NCI-H774 (cell line): ENCODE measurements at regions not wholly inside any gene's neighbourhood (a gene's known extent, or its start where the extent isn't known, plus 50 kb on each side); places are given as distances from the start of the nearest gene placed in this dataset.

Experiments
- DNase-seq: peaks from one replicate; lab custom pipeline; 2025; lab: John Stamatoyannopoulos, UW

DNA sequence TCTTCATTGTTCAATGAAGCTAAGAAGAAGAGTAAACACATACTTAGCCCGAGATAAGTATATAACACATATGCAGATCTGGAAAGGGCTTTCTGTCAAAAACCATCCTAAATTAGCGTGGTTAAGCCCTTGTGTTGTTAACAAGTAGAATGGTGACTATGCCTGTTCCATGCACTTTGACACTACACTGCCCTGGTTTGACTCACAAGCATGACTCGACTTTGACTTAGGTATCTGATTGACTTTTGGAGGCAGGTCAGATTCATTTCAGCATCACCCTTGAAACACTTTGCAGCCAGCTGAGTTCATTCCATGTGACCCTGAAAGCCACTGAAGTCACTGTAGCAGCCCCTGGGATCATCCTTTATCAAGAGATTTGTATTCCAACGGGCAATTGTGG is 239.8 kb downstream of the TBX18 start:
- no peak for DNase-seq

DNA sequence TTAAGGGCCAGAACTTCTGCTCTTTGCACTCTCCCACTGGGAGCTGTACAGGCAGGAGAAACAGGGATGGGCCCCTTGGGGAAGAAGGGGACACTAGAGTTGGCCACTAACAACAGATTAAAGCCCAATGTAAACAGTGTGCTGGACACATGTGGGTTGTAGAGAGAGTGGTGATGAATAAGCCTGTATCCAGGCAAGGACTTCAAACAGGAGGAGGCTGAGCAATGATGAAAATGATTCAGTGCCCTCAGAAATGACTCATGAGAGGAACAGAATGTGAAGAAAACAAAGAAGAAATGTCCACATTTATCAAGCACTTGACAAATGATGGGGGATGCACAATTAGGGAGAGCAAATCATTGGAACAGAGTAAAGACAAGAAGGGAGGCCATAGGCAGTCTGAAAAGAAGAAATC is 242.3 kb downstream of the TBX18 start:
- no peak for DNase-seq

DNA sequence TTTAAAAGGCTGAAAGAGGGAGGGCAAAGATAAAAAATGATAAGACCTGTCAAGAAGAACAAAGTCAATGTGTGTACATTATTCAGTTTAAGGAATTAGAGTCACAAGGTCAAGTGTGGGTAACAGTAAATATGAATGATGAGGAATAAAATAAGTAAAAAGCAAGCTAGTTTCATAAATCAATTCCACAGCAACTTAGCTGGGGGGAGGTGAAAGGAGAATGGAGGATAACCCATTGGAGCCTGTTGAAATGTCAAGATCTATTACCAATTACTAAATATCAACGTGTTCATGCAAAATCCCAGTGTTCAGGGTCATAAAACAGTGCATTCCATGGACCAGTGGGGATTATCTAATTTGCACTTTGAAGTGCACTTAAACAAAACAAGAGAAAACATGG is 242.9 kb downstream of the TBX18 start:
- no peak for DNase-seq

DNA sequence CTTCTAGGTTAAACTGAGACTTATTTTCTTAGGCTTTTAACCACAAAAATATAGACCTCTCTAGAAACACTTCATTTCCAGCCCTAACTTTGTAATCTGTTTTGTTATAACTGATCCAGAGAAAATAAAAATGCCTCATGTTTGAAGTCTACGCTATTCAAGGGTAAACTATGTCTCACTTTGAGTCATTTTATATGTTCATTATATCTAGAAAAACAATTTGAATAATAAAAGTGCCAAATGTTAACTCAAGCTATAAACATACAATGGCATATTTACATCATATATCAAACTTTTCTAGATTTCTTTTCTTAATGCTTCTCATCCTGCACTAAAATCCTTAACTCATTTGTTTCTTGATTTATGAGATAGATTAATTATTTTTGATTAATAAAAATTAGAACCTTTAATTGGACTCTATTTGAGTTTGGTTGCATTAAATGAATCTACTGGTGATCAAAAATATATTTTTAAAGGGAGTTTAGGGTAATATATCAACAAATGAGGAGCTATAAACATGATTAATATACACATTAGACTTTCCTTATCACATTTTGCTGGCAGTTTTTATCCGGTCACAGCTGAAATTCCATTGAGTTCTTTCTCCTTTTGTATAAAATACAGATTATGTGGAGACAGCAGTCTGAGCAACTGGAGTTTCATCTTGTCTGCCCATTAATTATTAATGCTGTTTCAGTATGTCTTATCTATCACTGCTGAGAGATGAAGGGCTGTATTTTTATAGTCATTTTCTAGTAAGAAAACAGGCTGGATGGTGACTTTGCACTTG is 246.5 kb downstream of the TBX18 start:
- no peak for DNase-seq

DNA sequence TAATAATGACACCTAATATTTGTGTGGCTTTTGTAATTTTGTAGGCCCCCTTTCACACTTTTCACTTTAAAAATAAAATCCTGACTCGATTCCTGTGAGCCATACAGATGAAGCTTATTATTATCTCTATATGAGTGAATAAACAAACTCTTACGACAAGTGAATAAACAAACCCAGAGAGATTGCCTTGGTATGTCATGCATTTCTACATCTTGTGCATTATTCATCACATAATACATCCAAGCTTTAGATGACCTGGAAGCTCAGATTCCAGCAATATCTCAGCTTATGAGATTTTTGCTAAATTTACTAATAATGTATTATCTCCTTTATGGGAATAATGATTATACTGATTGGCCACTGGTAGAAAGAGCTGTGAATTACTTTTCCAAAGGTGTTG is 248.2 kb downstream of the TBX18 start:
- no peak for DNase-seq

DNA sequence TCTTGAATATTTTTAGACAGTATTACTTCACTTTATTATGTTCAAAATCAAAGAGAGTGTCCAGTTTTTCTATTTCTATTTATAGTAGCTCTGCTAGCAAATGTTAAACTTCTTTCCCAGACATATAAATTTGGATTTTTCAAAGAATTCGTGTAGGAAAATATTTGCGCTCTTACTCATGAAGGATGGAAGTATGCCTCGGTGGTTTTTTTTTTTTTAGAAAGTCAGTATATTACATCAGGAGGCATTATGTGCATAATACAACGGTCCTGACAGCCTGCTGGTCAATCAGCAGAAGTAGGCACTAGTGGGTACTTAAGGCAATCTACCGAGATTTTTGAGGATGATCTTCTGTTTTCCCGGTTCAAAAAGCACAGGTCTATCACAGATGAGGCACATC is 249.3 kb downstream of the TBX18 start:
- DNase-seq = no peak

DNA sequence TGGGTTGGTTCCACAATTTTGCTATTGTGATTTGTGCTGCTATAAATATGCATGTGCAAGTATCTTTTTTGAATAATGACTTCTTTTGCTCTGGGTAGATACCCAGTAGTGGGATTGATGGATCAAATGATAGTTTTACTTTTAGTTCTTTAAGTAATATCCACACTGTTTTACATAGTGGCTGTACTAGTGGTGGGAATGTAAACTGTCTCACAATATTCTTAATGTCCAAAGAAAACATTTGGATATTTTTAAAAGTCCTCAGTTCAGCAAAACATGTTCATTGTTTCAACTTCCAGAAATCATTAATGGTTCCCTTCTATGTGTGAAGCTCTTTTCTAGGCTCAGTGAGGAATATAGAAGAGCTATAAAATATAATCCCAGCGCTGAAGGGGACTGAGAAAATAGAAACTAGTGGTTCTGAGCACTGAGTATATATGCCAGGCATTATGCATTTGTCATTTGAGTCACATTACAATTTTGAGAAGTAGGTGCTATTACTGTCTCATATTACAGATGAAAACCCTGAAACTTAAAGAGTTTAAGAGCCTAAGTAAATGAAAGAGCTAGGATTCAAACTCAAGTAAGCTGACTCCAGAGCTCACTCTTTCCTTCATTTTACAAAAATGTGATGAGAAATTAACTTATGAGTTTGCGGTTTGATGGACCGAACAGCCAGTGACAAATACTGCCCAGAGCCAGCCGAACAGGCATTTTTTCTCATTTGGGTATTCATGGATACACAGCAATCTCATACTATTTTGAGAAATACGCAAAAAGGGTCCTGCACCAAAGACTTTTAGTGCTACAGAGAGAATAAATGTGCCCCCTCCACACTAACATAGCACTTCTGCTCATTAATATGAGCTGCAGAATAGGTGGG is 250.1 kb downstream of the TBX18 start:
- no peak for DNase-seq

DNA sequence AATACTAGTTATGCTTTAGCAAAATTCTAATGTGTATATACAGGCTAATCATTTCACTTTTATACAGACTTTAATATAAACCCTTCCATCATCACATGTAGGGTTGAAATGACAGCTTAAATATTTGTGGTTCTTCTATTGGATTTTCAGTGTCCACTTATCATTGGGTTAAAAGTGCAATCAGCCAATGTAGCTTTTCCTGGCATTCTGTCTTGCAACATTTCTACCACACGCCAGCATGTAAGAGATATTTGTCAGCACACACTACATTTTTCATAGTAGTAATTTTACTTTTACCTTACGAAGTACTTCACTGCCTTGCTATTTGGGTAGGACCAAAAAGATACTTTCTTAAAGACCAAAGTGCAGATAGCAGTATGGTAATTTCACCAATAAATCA is 252.0 kb downstream of the TBX18 start:
- no peak for DNase-seq

DNA sequence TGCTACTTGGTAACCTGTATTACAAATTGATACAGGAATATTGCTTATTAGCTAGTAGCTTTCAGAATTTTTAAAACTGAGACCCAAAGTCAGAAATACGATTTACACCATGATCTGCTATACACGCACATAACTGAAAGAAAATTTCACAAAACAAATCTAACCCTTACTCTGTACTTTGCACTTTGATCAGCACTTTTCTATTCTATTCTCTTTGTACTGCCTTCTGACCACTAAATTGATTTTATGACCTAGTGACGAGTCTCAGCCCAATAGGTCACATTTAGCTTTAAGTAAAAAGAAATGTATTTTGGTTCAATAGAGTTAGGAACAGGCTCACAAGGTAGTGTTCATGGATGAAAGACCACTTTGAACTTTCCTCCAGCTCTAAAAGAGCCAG is 252.5 kb downstream of the TBX18 start:
- DNase-seq = no peak

DNA sequence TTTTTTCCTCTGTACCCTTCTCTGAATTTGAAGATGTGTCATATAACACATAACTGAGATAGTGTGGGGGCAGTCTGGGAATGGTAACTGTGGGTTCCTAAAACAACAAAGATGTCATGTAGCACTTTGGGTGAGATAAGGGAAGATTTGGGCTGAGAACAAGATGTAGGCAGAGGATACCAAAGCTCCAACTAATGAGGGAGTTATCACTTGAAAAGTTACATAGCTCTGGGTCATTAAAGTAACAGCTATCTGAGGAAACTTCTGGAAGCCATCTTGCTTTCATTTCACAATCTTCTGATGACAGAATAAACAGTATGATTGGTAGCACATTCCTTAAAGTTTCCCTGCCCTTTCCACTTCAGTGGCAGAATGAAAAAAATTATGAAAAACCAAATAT is 255.4 kb downstream of the TBX18 start:
- no peak for DNase-seq

DNA sequence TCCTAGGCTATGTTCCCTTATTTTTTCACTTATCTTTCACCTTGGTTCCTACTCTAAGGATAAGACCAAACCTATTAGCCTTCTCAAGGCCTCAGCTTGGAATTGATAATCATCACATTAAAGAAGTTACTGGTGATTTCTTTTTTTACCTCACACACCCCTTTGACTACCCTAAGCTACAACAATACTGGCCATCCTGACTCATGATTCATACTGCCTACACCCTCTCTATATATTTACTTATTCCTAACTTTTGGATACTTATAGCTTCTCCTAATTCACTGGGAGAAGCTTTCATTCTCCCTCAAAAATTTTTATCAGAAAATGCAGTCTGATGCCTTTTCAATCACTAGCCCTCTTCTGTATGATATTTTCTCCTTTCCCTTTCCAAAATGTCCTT is 256.1 kb downstream of the TBX18 start:
- DNase-seq = no peak

DNA sequence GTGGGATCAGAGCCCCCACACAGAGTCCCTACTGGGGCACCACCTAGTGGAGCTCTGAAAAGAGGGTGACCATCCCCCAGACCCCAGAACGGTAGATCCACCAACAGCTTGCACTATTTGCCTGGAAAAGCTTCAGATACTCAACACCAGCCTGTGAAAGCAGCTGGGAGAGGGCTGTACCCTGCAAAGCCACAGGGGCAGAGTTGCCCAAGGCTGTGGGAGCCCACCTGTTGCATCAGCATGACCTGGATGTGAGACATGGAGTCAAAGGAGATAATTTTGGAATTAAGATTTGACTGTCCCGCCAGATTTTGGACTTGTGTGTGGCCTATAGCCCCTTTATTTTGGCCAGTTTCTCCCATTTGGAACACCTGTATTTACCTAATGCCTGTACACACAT is 260.4 kb downstream of the TBX18 start:
- no peak for DNase-seq

DNA sequence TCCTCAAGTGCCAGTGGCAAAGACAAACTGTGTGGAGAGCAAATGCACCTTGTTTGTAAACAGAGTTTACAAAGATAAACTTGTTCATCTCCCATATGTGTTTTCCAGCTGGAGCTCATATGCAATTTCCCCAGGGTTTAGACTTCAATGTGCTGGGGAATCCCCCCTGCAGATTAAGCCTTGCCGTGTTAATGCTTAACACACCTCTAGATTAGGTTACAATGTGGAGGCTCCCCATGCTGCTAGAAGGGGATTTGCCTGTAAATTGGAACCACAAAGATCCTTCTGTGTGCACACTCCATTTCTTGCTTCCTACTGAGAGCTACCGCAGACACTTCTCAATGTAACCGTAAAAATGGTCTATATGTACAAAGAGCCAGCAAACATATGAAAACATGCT is 263.1 kb downstream of the TBX18 start:
- DNase-seq = no peak

DNA sequence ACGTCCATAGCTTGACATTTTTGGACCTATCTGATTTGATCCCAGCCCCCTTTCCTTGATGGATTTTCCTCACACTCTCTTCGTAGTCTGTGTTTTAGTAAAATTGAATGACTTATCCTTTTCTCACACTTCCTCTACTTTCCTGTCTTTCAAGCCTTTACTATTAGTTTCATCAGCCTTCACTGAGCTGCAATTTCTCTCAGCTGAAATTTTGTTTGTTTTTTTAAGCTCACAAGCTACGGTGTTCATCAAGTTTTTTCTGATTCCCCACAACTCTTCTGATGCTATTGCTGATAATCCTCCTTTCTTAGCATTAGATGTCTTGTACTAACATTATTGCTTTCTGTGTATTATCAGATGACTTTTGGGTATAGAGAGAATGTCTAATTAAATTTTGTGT is 263.7 kb downstream of the TBX18 start:
- no peak for DNase-seq

DNA sequence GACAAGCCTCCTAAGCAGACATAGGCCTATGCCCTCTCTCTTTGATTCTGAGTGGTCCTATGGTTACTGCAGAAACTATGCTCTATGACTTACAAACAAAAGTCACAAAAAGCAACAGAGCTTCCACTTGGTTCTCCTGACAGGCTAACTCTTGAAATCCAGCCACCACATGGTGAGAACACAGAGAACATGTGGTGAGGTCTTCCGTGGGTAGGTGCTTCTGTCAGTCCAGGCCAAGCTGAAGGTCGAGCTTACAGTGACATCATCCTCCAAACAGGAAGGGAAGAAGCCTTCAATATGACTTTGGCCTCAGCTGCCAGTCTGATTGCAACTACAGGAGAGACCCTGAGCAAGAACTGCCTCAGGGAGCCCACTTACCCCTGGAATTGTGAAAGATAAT is 265.5 kb downstream of the TBX18 start:
- no peak for DNase-seq

DNA sequence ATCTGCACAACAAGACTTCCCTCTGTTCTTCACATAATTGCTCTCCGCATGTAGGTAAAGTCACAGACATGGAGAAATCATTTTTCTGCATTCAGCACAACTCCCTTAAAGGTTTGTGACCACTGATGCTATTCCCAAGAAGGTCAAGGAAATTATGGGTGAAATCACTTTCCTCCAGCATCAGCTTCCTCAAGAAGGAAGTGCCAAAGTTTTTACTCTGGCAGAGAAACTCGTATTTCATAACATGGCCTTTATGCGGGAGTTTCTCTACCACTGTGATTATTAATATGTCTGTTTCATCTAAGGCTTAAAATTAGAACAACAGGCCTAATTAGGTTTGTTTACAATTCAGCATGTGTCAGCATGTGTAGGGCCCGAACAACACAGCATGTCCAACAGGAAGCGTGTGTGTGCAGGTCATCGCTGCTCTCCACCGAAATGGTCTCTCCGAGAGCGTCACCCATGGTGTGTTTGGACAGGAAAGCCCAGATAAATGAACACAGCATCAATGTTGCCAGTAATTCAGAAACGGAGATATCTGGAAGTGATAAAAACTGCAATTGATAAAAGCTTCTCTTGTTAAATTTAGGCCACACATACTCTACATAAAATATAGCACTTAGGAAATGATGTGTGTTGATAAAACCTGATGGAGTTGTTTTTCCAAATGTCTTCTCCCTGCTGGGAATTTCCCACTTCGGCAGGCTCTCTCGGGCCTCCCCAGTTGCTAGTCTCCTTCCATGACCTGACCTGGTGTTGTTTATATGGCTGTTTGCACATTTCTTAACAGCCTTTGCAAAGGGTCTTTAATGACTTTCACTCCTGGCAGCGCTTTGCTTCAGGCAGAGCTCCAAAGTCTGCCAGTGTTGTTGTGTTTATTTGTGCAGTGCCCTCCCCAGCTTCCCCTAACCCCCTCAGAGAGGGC is 265.1 kb upstream of the CEP162 start:
- DNase-seq = no peak

DNA sequence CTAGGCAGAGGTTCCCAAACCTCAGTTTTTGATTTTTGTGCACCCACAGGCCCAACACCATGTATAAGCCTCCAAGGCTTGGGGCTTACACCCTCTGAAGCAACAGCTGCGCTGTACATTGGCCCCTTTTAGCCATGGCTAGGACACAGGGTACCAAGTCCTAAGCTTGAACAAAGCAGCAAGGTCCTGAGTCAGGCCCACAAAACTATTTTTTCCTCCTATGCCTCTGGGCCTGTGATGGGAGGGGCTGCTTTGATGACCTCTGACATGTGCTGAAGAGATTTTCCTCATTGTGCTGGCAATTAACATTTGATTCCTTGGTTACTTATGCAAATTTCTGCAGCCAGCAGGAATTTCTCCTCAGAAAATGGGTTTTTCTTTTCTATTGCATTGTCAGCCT is 262.2 kb upstream of the CEP162 start:
- no peak for DNase-seq

DNA sequence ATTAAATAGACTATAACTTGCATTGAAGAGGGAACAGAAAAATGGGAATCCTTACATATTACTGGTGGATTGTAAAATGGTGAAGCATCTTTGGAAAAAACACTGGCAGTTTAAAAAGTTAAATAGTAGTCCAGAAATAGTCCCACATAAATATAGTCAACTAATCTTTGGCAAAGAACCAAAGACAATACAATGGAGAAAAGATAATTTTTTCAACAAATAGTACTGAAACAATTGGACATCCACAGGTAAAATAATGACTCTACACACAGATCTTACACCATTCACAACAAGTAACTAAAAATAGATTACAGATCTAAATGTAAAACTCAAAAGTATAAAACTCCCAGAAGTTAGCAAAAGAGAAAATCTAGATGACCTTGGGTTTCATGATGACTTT is 259.1 kb upstream of the CEP162 start:
- DNase-seq = no peak

DNA sequence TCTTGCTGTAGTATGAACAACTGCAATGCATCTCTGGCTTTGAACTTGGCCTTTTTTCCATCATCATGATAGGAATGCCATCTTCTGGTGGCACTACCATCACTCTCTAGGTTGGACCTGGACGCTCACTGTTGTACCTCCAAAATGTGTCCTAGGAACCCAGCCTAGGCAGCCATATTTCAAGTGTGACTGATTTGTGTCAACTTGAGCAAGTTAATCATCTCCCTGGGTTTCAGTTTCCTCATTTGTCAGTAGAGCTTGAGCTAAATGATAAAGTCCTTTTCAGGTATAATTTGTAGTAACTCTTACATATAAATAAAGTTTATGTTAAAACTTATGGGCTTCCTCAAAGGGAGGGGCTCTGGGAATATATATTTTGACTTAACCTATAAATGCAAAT is 241.7 kb upstream of the CEP162 start:
- no peak for DNase-seq

DNA sequence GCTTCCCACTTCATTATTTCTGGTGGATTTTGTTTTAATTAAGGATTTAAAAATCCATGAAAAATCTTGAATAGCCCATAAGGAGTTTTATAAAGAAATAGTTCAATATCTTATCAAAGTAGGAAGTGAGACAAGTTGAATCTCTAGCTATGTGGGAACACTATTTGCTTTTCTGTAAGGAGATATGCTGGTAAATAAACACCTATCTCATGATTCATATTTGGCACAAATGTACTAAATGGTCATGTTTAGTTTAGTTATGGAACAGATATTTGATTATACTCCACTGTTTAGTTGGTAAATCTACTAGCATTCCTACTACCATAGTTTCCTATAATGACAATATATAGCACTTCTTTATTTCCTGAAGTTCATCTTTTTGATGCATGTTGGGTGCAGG is 239.9 kb upstream of the CEP162 start:
- no peak for DNase-seq

DNA sequence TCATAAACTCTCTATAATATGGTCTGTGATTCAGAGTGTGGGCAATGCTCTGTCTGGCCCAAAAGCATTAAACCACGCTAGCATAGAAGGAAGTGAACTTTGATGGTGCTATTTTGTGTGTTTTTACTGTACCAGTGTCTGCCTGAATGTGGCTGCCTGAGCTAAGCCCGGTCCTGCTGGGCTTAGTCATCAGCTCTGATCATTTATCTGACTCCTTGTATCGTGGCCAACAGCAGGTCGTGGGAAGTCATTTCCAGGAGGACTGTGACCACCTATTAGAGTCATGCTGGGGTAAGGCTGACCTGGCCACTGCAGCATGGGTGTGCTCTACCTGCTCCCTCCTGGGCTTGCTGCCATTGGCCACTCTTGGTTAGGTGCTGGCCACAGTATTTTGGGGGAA is 239.1 kb upstream of the CEP162 start:
- DNase-seq = no peak

DNA sequence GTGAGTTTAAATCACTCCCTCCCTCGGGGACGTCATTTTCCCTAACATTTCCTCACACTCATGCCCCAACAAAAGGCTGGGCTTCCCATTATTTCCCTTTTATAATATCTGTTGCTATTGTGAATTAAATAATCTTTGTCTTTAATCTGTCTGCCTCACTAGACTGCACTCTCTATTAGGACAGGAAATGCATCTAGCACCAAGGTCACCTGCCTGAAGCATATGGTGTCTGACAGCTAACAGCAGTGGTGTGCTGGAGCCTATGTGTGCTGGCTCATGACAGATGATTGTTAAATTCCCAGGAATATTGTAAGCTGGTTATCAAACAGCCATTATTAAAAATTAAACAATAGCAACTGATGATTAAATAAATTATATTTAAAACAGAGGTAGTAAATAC is 237.0 kb upstream of the CEP162 start:
- no peak for DNase-seq
